ENCODE measurements at regions not wholly inside any gene's neighbourhood (a gene's known extent, or its start where the extent isn't known, plus 50 kb on each side); places are given as distances from the start of the nearest gene placed in this dataset.

GRCh38 chr20:22887796-22888195 is 147.3 kb upstream of the SSTR4 start:
- BruUV-seq (replicated peaks) = no TSS peak

More at GRCh38 chr20:22887796-22888195, 147.3 kb upstream of the SSTR4 start:
- in situ Hi-C loops (cut with HindIII; ENCODE audit: extremely low pct_ligation_motif_present, low pct_unique_long_range_greater_than_20kb) = no loop called here
- intact Hi-C loops (cut with micrococcal nuclease; ENCODE audit: unreplicated experiment) = no loop called here
- no peak overlapping the region for H3K9ac ChIP-seq (ENCODE audit: insufficient read depth, low read depth, low read length)
- H3K9me3 ChIP-seq (ENCODE audit: low read length) = no peaks in the 10 kb centered on the region
- DNase-seq (ENCODE audit: low spot score) (no peak), ATAC-seq (no peak), FAIRE-seq (no peak)
- TF ChIP-seq FOXA3 (CRISPR knock-in tag; IDR thresholded peaks at IDR 0.05) = no peak
- no peak for TF ChIP-seq YY1 (IDR thresholded peaks at IDR 0.05; ENCODE audit: insufficient read depth, insufficient replicate concordance, low read depth, low read length)
- no peak for TF ChIP-seq ZNF414 (CRISPR knock-in tag; IDR thresholded peaks at IDR 0.05)
- TF ChIP-seq ZNF10 (CRISPR knock-in tag; IDR thresholded peaks at IDR 0.05; ENCODE audit: borderline replicate concordance, low read depth) = no peak
- TF ChIP-seq ZFP1 (CRISPR knock-in tag; IDR thresholded peaks at IDR 0.05) = no peak
- TF ChIP-seq NFAT5 (CRISPR knock-in tag; IDR thresholded peaks at IDR 0.05) = no peak
- no peak for TF ChIP-seq ZNF616 (CRISPR knock-in tag; IDR thresholded peaks at IDR 0.05; ENCODE audit: low read depth)
- no peak for TF ChIP-seq EZH2 (conservative IDR thresholded peaks at IDR 0.05; ENCODE audit: low read depth, low read length)
- peaks cover 0 to 6% of the 10 kb centered on the region in 2 experiments; a peak in 1 of 5 replicates for H3K27me3 ChIP-seq (ENCODE audit: control insufficient read depth in 1 of 2, insufficient read depth in 2 of 2, low read length in 2 of 2)
- ChIA-PET POLR2A (no interaction called here), CTCF (ENCODE audit: low intra/inter-chr PET ratio, low total read pairs) (no interaction called here)
- no peaks in the 10 kb centered on the region for H3K36me3 ChIP-seq (replicated peaks in 1 of 2; ENCODE audit: control insufficient read depth in 1 of 2, insufficient read depth in 2 of 2, low read length in 2 of 2)
- 2% methylated on average over 2 of the region's 2 CpGs for WGBS (ENCODE audit: low lambda C conversion rate)
- no peak overlapping the region for H3K4me3 ChIP-seq (replicated peaks in 1 of 3; ENCODE audit: insufficient read depth in 1 of 3, low read depth in 2 of 3, low read length in 3 of 3)
- H3K4me2 ChIP-seq (ENCODE audit: low read depth, low read length) = no peak overlapping the region
- H4K20me1 ChIP-seq (ENCODE audit: insufficient read depth, low read length) = no peaks in the 10 kb centered on the region
- H3K27ac ChIP-seq (ENCODE audit: extremely low read length, insufficient read depth, low read length) = no peak overlapping the region
- no peaks in the 10 kb centered on the region for H3K4me1 ChIP-seq (ENCODE audit: insufficient read depth, low read length)
- no peak overlapping the region for H2AFZ ChIP-seq (ENCODE audit: low read length)
- H3K79me2 ChIP-seq (ENCODE audit: insufficient read depth, low read length) = no peaks in the 10 kb centered on the region

Data from HepG2 (cell line).